ENCODE measurements at regions not wholly inside any gene's neighbourhood (a gene's known extent, or its start where the extent isn't known, plus 50 kb on each side); places are given as distances from the start of the nearest gene placed in this dataset.
A peak's percentile ranks its signal among the peaks of the same experiment; 100 is the strongest.

DNA sequence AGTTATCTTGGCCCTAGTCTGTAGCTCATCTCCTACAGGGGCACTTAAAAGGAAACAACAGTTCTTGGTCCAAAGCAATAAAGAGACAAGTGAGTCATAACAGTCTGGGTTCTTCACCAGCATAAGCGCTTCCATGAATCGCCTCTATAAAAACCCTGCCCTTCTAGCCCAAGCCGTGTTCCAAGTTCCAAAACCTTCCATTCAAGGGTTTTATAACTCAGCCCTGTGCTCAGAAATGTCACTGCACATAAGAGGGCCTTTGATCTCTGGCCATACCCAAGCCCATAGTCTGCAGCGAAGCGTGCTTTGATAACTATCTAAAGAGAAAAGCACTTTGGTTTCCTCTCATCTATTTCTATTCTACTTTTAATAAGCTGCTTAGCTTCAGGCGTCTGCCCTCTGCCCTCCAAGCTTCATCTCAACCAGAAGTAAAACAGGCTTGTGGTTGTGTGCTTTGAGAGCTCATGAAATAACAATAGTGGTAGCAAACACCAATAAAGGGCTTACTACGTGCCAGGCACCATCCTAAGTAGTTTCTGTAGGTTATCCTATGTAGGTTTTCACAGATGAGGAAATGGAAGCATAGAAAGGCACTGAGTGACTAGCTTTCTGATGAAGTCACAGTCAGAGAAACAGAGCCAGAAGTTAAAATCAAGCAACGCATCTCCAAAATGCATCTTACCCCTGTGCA lies 64.0 kb upstream of the AKAP13 start:
- Histone ChIP-seq H3K9me3 (replicated peaks in 1 of 2; ENCODE audit: control insufficient read depth in 1 of 2, insufficient read depth in 1 of 2, low read length in 2 of 2) (no peaks in the 10 kb centered on the region), H3K79me2 (ENCODE audit: insufficient read depth, low read length) (no peaks in the 10 kb centered on the region), H3K4me2 (replicated peaks; ENCODE audit: extremely low read depth, low read length, poor library complexity, severe bottlenecking) (no peak overlapping the region), H3K27me3 (ENCODE audit: control insufficient read depth in 2 of 2, insufficient read depth in 2 of 2, low read length in 2 of 2) (no peaks in the 10 kb centered on the region), H2AFZ (ENCODE audit: insufficient read depth, low read depth, low read length, poor library complexity, severe bottlenecking) (no peak overlapping the region), H3K4me3 (replicated peaks in 1 of 3; ENCODE audit: low read depth in 2 of 3, low read length in 3 of 3) (no peak overlapping the region), H3K9ac (ENCODE audit: insufficient read depth, low read length, poor library complexity, severe bottlenecking) (no peak overlapping the region), H3K4me1 (ENCODE audit: control insufficient read depth in 1 of 2, insufficient read depth in 2 of 2, low read length in 2 of 2) (peaks cover 13 to 16% of the 10 kb centered on the region in 2 donors), H3K27ac (ENCODE audit: low read depth in 1 of 2, low read length in 2 of 2) (no peak overlapping the region), H4K20me1 (ENCODE audit: insufficient read depth, low read length) (no peaks in the 10 kb centered on the region), H3K36me3 (replicated peaks in 1 of 2; ENCODE audit: control insufficient read depth in 1 of 2, insufficient read depth in 2 of 2, low read length in 2 of 2) (no peaks in the 10 kb centered on the region)
- peak overlapping the region in 1 of 7 donors; percentile 43 for H3K27ac Mint-ChIP-seq
- DNase-seq, result no peak
- 95% methylated on average over 3 of the region's 8 CpGs for whole genome bisulfite sequencing (ENCODE audit: insufficient coverage)
- H3K4me1 Mint-ChIP-seq, result peaks cover 32% of the 10 kb centered on the region
- no peaks in the 10 kb centered on the region for H3K36me3 Mint-ChIP-seq
- no peaks in the 10 kb centered on the region for H3K27me3 Mint-ChIP-seq (ENCODE audit: low read depth in 3 of 3)
- H3K9me3 Mint-ChIP-seq, result no peaks in the 10 kb centered on the region
- TF ChIP-seq, protein P1, sequence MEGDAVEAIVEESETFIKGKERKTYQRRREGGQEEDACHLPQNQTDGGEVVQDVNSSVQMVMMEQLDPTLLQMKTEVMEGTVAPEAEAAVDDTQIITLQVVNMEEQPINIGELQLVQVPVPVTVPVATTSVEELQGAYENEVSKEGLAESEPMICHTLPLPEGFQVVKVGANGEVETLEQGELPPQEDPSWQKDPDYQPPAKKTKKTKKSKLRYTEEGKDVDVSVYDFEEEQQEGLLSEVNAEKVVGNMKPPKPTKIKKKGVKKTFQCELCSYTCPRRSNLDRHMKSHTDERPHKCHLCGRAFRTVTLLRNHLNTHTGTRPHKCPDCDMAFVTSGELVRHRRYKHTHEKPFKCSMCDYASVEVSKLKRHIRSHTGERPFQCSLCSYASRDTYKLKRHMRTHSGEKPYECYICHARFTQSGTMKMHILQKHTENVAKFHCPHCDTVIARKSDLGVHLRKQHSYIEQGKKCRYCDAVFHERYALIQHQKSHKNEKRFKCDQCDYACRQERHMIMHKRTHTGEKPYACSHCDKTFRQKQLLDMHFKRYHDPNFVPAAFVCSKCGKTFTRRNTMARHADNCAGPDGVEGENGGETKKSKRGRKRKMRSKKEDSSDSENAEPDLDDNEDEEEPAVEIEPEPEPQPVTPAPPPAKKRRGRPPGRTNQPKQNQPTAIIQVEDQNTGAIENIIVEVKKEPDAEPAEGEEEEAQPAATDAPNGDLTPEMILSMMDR (IDR thresholded peaks at IDR 0.05), result no peak
- intact Hi-C loops (cut with micrococcal nuclease), result no loop called here
- H3K4me3 Mint-ChIP-seq, result no peak overlapping the region

DNA sequence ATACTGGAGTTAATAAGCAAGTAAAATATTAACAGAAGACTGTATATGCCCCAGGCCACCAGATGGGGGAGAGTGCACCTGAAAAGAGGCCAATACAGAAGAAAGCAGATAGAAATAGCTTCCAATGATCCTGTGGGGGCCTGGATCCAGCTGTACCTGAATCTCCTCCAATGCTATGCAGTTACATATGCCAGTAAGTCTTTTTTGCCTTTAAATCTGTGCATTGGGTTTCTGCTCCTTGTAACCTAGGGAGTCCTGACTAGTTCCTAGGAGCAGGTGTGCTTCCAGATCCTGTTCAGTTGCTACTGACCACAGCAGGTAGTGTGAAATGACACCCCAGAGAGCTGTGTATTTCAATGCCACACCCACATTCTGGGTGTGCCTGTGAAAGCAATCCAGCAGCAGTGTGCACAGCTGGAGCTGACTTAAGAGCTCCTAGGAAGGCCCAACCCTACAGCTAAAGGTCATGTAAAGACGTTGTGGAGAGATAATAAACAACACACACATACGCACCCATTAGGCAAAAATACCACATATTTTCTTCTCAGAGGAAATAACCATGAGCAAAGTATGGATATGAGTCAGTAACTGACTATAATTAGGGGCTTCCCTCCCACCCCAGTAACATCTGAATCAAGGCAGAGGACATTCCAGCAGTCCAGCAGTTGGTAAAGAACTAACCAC lies 62.2 kb upstream of the AKAP13 start:
- no peaks in the 10 kb centered on the region for H3K79me2 ChIP-seq (ENCODE audit: insufficient read depth, low read length)
- no peak overlapping the region for H3K4me2 ChIP-seq (replicated peaks; ENCODE audit: extremely low read depth, low read length, poor library complexity, severe bottlenecking)
- Mint-ChIP-seq H3K4me1 (peaks cover 19% of the 10 kb centered on the region), H3K27ac (no peak overlapping the region), H3K27me3 (ENCODE audit: low read depth in 3 of 3) (no peaks in the 10 kb centered on the region), H3K36me3 (no peaks in the 10 kb centered on the region), H3K9me3 (peaks cover 0 to 2% (median 0%) of the 10 kb centered on the region in 7 donors), H3K4me3 (no peak overlapping the region)
- intact Hi-C loops (cut with micrococcal nuclease), result no loop called here
- H3K4me3 ChIP-seq (replicated peaks in 1 of 3; ENCODE audit: low read depth in 2 of 3, low read length in 3 of 3), result no peak overlapping the region
- peak overlapping the region; percentile 17 for H2AFZ ChIP-seq (ENCODE audit: insufficient read depth, low read depth, low read length, poor library complexity, severe bottlenecking)
- no peaks in the 10 kb centered on the region for H3K36me3 ChIP-seq (replicated peaks in 1 of 2; ENCODE audit: control insufficient read depth in 1 of 2, insufficient read depth in 2 of 2, low read length in 2 of 2)
- WGBS (ENCODE audit: insufficient coverage), result no CpG with 5 or more reads among the region's 2 CpGs
- TF ChIP-seq, protein P1 (IDR thresholded peaks at IDR 0.05), result no peak
- H4K20me1 ChIP-seq (ENCODE audit: insufficient read depth, low read length), result no peaks in the 10 kb centered on the region
- H3K9me3 ChIP-seq (replicated peaks in 1 of 2; ENCODE audit: control insufficient read depth in 1 of 2, insufficient read depth in 1 of 2, low read length in 2 of 2), result no peaks in the 10 kb centered on the region
- peak in 1 of 3 donors; percentile 44 for DNase-seq
- peaks cover 3 to 4% of the 10 kb centered on the region in 2 donors for H3K4me1 ChIP-seq (ENCODE audit: control insufficient read depth in 1 of 2, insufficient read depth in 2 of 2, low read length in 2 of 2)
- H3K27me3 ChIP-seq (ENCODE audit: control insufficient read depth in 2 of 2, insufficient read depth in 2 of 2, low read length in 2 of 2), result no peaks in the 10 kb centered on the region
- H3K9ac ChIP-seq (ENCODE audit: insufficient read depth, low read length, poor library complexity, severe bottlenecking), result no peak overlapping the region
- no peak overlapping the region for H3K27ac ChIP-seq (ENCODE audit: low read depth in 1 of 2, low read length in 2 of 2)

Data from CD14-positive monocyte (primary cell).